Body of pancreas (tissue), 4 donors: ENCODE measurements at regions not wholly inside any gene's neighbourhood (a gene's known extent, or its start where the extent isn't known, plus 50 kb on each side); places are given as distances from the start of the nearest gene placed in this dataset.
"Not testable (repeated sequence)": the region's sequence is repeated elsewhere in the genome, so short reads cannot be mapped to it uniquely, and the experiment has no call there.

Experiments
- ATAC-seq: fragments of 150-250 bp; one replicate; pipeline ENCODE4 v1.9.1; 2016
- DNase-seq, 4 donors: peaks; one replicate each; pipeline ENCODE4 v3.0.0-alpha.2; 2019
- H3K27ac ChIP-seq, 4 donors: fragments of 200-600 bp; sonication (generic); 1 replicate in 3 of 4; 2 replicates in 1 of 4; pipeline versions ENCODE4 v1.5.1 to v1.6.1; 2016 to 2019; ENCODE audit warnings: mild to moderate bottlenecking in 1 of 4, mixed read lengths in 1 of 4, moderate library complexity in 1 of 4
- H3K27me3 ChIP-seq, 2 donors: fragments of 200-600 bp; sonication (generic); one replicate each; pipeline ENCODE4 v1.6.0; 2016; ENCODE audit warnings: mild to moderate bottlenecking in 1 of 2
- H3K36me3 ChIP-seq, 2 donors: fragments of 200-600 bp; sonication (generic); replicated peaks in 1 of 2; 2 replicates each; pipeline ENCODE4 v1.5.1; 2016; ENCODE audit warnings: low read depth in 2 of 2; ENCODE audit not compliant: insufficient read depth in 1 of 2
- H3K4me1 ChIP-seq: fragments of 200-600 bp; sonication (generic); one replicate; pipeline ENCODE4 v1.6.0; 2016
- H3K4me3 ChIP-seq, 2 donors: fragments of 200-600 bp; sonication (generic); 1 replicate in 1 of 2; 2 replicates in 1 of 2; pipeline ENCODE4 v1.5.1; 2016 to 2019
- H3K9me3 ChIP-seq, 3 donors: fragments of 200-600 bp; sonication (generic); 1 replicate in 2 of 3; 2 replicates in 1 of 3; pipeline ENCODE4 v1.5.1; 2016
- POLR2A ChIP-seq, 3 donors: fragments of 450-650 bp; IDR thresholded peaks; one replicate each; pipeline ENCODE4 v1.6.1; 2016; ENCODE audit warnings: antibody characterized with exemption in 3 of 3, mild to moderate bottlenecking in 2 of 3
- WGBS, 2 donors: methylation state at CpG; one replicate each; pipeline ENCODE4 v1.1.5; 2017; 5-methylcytosine and 5-hydroxymethylcytosine counted together
- intact Hi-C: fragments of 100-400 bp; cut with DNase I; formaldehyde crosslinking; loops from one replicate; pipeline ENCODE4 v1.15.1; 2023
- TF ChIP-seq, protein P1 (sequence below), 7 experiments: fragments of 450-650 bp in 4 of 7; fragments of 200-600 bp in 3 of 7; sonication (generic) in 3 of 7; IDR thresholded peaks; one replicate each; pipeline ENCODE4 v1.5.1; 2016 to 2019; ENCODE audit warnings: antibody characterized with exemption in 7 of 7

DNA sequence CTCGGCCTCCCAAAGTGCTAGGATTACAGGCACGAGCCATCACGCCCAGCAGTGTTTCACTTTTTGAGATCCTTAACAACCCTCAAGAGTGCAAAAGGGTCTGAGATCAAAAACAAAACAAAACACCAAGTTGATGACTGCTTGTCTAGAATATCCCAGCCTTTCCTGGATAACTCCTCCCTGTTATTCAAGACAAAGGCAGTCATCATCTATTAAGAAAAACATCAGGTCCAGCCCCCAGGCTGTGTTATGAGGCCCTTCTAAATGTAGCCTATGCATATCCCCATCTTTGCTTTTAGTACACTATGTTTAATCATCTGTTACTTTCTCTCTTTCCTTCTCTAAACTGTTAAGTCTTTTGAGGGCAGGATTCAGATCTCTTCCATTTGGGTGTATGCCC is 150.1 kb upstream of the FHIT start:
- 50 to 57% methylated on average over 3 of the region's 3 CpGs for WGBS, 2 donors
- H3K9me3 ChIP-seq, result no peaks in the 10 kb centered on the region
- H3K27me3 ChIP-seq, result no peaks in the 10 kb centered on the region
- DNase-seq, result no peak
- H3K27ac ChIP-seq, result no peak overlapping the region
- TF ChIP-seq, protein P1, sequence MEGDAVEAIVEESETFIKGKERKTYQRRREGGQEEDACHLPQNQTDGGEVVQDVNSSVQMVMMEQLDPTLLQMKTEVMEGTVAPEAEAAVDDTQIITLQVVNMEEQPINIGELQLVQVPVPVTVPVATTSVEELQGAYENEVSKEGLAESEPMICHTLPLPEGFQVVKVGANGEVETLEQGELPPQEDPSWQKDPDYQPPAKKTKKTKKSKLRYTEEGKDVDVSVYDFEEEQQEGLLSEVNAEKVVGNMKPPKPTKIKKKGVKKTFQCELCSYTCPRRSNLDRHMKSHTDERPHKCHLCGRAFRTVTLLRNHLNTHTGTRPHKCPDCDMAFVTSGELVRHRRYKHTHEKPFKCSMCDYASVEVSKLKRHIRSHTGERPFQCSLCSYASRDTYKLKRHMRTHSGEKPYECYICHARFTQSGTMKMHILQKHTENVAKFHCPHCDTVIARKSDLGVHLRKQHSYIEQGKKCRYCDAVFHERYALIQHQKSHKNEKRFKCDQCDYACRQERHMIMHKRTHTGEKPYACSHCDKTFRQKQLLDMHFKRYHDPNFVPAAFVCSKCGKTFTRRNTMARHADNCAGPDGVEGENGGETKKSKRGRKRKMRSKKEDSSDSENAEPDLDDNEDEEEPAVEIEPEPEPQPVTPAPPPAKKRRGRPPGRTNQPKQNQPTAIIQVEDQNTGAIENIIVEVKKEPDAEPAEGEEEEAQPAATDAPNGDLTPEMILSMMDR (IDR thresholded peaks at IDR 0.05), result no peak
- TF ChIP-seq POLR2A (IDR thresholded peaks at IDR 0.05), result no peak
- intact Hi-C loops, result no loop called here
- ATAC-seq, result no peak
- H3K4me1 ChIP-seq, result no peaks in the 10 kb centered on the region
- H3K36me3 ChIP-seq, result no peaks in the 10 kb centered on the region
- no peak overlapping the region for H3K4me3 ChIP-seq

- no peak overlapping the region for H3K4me3 ChIP-seq
- TF ChIP-seq, protein P1 (IDR thresholded peaks at IDR 0.05), result no peak
- no peak for TF ChIP-seq POLR2A (IDR thresholded peaks at IDR 0.05)
- no peak for DNase-seq
- no peaks in the 10 kb centered on the region for H3K36me3 ChIP-seq
- 100% methylated on average over 1 of the region's 1 CpG for WGBS, 2 donors
- H3K27me3 ChIP-seq, result no peaks in the 10 kb centered on the region
- H3K4me1 ChIP-seq, result no peaks in the 10 kb centered on the region
- intact Hi-C loops, result no loop called here
- no peak for ATAC-seq
- no peaks in the 10 kb centered on the region for H3K9me3 ChIP-seq
- H3K27ac ChIP-seq, result no peak overlapping the region
Observed at GRCh38 chr3:61407397-61407796, 154.0 kb upstream of the PTPRG start.

GRCh38 chr3:61409638-61410037 is 151.7 kb upstream of the PTPRG start:
- no peaks in the 10 kb centered on the region for H3K4me1 ChIP-seq
- intact Hi-C loops, result no loop called here
- H3K4me3 ChIP-seq, result no peak overlapping the region
- ATAC-seq (no peak), DNase-seq (no peak)
- 76 to 78% methylated on average over 3 of the region's 3 CpGs for WGBS, 2 donors
- H3K27me3 ChIP-seq, result no peaks in the 10 kb centered on the region
- no peaks in the 10 kb centered on the region for H3K36me3 ChIP-seq
- no peak overlapping the region for H3K27ac ChIP-seq
- no peaks in the 10 kb centered on the region for H3K9me3 ChIP-seq
- TF ChIP-seq, protein P1 (IDR thresholded peaks at IDR 0.05), result no peak
- no peak for TF ChIP-seq POLR2A (IDR thresholded peaks at IDR 0.05)

GRCh38 chr3:61410358-61410757 is 151.0 kb upstream of the PTPRG start:
- H3K27me3 ChIP-seq, H3K9me3 ChIP-seq, intact Hi-C loops, ATAC-seq, H3K4me3 ChIP-seq, DNase-seq, H3K36me3 ChIP-seq, H3K27ac ChIP-seq, H3K4me1 ChIP-seq: not testable (repeated sequence)
- 52 to 63% methylated on average over 4 of the region's 4 CpGs for WGBS, 2 donors

- DNase-seq, result no peak
- Histone ChIP-seq H3K9me3 (no peaks in the 10 kb centered on the region), H3K27me3 (no peaks in the 10 kb centered on the region), H3K4me3 (no peak overlapping the region), H3K4me1 (no peaks in the 10 kb centered on the region), H3K27ac (no peak overlapping the region), H3K36me3 (no peaks in the 10 kb centered on the region)
- 78 to 91% methylated on average over 3 of the region's 3 CpGs for whole genome bisulfite sequencing, 2 donors
- no peak for ATAC-seq
- intact Hi-C loops, result no loop called here
- TF ChIP-seq, protein P1 (IDR thresholded peaks at IDR 0.05), result no peak
- TF ChIP-seq POLR2A (IDR thresholded peaks at IDR 0.05), result no peak
Observed at GRCh38 chr3:61411009-61411662, 150.2 kb upstream of the PTPRG start.
